HG02840 (cell line): ENCODE measurements at regions not wholly inside any gene's neighbourhood (a gene's known extent, or its start where the extent isn't known, plus 50 kb on each side); places are given as distances from the start of the nearest gene placed in this dataset.

ENCODE experiments used
- ATAC-seq: cut with Tn5 transposase; IDR thresholded peaks from one replicate; pipeline ENCODE4 v1.9.1; 2021; ENCODE audit warnings: mild to moderate bottlenecking, moderate library complexity, moderate number of reproducible peaks; ENCODE audit not compliant: unreplicated experiment, low FRiP score

GRCh38 chr4:136489101-136489500, 1043.2 kb downstream of the PCDH18 start:
- ATAC-seq, result no peak

GRCh38 chr4:136484996-136485395, 1047.3 kb downstream of the PCDH18 start:
- ATAC-seq, result no peak

- ATAC-seq, result no peak
Observed at GRCh38 chr4:136476753-136477152, 1055.5 kb downstream of the PCDH18 start.

- no peak for ATAC-seq
Observed at GRCh38 chr4:136471051-136471450, 1061.2 kb downstream of the PCDH18 start.

DNA sequence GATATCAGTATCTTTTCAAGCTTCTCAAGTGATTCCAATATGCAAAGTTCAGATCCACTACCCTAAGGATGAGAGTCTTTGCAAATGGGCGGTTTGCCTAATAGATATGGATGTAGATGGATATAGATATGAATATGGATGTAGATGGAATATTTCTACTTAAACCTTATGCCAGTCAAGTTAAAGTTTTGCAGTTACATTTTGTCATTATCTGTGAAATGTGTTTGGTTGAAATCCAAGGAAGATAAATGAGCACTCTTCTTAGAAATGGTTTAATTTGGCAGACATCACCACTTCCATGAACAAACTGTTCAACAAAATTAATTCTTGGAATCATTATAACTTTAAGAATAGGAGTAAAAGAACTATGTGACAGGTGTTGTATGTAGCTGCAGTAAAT, 1066.6 kb downstream of the PCDH18 start:
- ATAC-seq, result no peak

DNA sequence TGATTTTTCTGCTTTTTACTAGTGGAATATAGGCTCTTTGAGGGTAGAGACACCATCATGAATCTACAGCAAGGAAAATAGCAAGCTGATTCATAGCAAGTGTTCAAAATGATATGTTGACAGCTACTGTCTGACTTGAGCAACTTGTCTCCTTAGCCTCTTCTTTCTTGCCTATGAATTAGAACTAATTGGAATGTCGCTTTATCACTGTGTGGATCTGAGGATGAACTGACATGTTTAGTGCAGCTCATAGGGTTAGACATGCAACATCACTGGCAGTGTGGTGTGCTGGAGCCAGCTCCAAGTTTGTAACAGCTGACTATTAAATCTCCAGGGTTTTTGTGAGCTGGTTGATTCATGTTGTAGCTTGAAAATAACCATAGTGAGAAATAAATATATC, 1068.4 kb downstream of the PCDH18 start:
- no peak for ATAC-seq

DNA sequence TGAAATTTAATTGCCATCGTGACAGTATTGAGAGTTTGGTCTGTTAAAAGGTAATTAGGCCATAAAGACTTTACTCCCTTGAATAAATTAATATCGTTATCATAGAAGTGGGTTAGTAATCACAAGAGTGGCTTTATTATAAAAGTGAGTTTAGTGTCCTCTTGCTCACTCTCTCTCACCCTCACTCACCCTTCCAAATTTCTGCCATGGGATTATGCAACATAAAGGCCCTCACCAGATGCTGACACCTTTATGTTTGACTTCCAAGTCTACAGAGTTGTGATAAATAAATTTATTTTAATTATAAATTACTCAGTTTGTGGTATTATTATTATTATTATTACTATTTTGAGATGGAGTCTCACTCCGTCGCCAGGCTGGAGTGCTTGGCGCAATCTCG, 1070.8 kb downstream of the PCDH18 start:
- no peak for ATAC-seq

GRCh38 chr4:136458326-136458725, 1074.0 kb downstream of the PCDH18 start:
- ATAC-seq, result no peak

- ATAC-seq, result no peak
Observed at GRCh38 chr4:136457577-136457976, 1074.7 kb downstream of the PCDH18 start.

DNA sequence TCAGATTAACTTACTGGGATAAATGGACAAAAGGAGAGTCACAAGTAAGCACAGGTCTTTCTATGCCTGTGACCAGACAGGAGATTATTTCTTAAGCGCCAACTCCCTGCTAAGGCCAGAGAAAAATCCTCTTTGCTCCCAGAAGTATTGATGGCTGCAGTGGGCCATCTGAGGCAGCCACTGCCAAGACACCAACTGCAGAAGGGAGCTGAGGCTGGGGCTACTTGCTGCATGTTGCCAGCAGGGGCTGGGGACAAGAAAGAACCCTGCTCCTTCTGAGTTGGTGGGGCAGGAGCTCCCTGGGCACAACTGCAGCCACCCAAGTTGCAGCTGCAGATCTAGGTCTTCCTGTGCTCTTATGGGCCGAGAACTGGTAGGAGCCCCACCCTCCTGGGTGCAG, 1075.3 kb downstream of the PCDH18 start:
- no peak for ATAC-seq

DNA sequence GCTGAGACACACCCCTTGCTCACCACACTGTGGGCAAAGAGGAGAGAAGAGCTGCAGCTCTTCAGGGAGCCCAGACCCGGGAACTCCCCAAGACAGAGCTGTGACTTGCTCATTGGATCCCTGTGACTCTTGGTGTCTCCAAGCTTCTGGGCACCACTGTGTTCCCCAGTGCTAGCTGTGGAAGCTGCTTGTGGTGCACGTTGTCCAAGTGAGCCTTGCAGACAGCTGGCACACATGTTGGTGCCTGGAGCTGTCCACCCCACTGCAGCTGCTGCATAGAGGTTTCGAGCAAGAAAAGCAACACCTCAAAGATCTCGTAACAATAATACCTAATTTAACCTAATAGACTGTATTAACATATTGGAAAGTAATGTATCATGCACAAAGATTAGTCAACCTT, 1089.3 kb downstream of the PCDH18 start:
- ATAC-seq, result no peak

DNA sequence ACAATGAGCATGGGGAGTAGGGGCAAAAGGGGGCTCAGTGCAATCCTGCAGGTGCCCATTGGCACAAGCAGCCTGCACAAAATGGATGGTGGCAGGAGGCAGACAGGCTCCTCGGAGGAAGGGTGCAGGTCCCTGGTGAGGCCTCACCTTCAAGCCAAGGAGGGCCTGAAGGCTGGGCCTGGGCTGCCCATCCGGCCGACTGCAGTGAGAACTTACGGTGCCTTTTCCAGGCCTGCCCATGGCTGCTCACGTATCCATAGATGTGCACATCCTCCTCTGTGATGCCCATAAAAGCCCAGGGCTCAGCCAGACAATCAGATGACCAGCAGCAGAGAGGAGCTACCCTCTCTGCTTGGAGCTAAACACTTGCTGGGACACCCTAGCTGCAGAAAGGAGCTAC, 1089.8 kb downstream of the PCDH18 start:
- no peak for ATAC-seq

DNA sequence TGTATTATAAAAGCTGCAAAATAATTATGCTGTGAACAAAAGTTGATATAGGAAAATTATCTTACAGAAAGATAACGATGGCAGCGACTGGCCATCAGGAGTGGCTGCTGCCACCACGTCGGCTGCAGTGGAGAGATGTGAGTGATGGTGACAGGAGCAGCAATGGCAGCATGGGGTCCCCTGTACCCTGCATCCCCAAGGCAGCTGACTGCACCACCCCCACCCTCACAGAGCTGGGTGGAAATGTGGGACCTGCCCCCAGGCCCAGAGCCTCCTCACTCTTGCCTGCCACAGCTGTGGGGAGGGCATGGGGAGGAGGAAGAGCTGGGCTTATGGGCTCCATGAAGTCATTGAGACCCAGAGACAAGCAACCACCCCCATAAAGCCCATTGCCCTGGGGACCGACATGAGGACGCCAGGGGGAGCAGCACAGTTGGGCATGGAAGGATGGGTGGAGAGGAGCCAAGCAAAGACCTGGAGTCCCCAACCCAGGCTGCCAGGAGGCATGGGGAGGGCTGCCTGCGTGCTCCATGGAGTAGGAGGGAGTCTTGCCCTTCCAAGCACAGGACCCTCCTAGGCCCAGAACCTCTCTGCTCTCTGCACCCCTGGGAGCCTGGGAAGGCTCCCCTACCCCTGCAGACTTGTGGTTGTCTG, 1090.5 kb downstream of the PCDH18 start:
- no peak for ATAC-seq

- ATAC-seq, result no peak
Observed at GRCh38 chr4:136438645-136439044, 1093.6 kb downstream of the PCDH18 start.

- ATAC-seq, result no peak
Observed at GRCh38 chr4:136424052-136424451, 1108.2 kb downstream of the PCDH18 start.

GRCh38 chr4:136414981-136415380, 1117.3 kb downstream of the PCDH18 start:
- no peak for ATAC-seq

DNA sequence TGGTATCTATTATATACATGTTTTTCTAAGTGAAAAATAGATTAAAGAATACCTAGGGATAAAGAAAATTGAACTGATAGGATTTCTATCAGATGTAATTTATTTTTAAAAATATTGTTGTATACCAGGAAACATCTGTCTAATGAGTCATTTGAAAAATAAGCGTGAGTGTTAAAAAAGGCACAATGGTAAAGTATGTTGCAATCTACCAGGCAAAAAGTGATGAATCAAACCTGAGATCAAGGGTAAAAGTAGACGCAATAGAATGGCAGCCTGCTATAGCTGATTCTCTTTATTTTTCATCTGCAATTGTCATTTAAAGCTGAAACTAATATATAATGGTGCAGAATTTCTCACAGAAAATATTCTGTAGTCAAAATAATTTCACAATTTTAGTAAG, 1119.6 kb downstream of the PCDH18 start:
- no peak for ATAC-seq

GRCh38 chr4:136400829-136401228, 1131.5 kb downstream of the PCDH18 start:
- no peak for ATAC-seq

DNA sequence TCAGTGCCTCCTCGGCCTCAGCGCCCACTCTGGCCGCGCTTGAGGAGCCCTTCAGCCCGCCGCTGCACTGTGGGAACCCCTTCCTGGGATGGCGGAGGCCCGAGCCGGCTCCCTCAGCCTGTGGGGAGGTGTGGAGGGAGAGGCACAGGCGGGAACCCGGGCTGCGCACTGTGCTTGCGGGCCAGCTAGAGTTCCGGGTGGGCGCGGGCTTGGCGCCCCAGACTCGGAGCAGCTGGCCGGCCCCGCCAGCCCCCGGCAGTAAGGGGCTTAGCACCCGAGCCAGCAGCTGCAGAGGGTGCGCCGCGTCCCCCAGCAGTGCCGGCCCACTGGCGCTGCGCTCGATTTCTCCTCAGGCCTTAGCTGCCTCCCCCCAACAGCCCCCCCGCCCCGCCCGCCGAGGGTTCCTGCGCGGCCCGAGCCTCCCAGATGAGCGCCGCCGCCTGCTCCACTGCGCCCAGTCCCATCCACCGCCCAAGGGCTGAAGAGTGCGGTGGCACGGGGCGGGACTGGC, 1137.0 kb downstream of the PCDH18 start:
- ATAC-seq, result no peak

- ATAC-seq, result no peak
Observed at GRCh38 chr4:136392576-136392975, 1139.7 kb downstream of the PCDH18 start.

GRCh38 chr4:136390824-136391223, 1141.5 kb downstream of the PCDH18 start:
- no peak for ATAC-seq

DNA sequence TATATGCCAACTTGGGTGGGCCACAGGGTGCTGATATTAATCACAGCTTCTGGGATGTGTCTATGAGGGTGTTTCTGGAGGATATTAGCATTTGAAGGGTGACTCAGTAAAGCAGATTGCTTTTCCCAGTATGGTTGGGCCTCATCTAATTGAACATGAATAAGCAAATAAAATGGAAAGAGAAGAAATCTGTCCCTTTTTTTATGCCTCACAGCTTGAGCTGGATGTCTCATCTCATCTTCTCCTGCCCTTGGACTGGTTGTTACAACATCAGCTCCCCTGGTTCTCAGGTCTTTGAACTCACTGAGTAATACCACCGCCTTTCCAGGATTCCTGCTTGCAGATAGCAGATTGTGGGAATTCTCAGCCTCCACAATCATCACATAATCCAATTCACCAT, 1149.2 kb downstream of the PCDH18 start:
- ATAC-seq, result no peak

- ATAC-seq, result no peak
Observed at GRCh38 chr4:136371231-136371630, 1161.1 kb downstream of the PCDH18 start.
